ENCODE measurements at regions not wholly inside any gene's neighbourhood (a gene's known extent, or its start where the extent isn't known, plus 50 kb on each side); places are given as distances from the start of the nearest gene placed in this dataset.

DNA sequence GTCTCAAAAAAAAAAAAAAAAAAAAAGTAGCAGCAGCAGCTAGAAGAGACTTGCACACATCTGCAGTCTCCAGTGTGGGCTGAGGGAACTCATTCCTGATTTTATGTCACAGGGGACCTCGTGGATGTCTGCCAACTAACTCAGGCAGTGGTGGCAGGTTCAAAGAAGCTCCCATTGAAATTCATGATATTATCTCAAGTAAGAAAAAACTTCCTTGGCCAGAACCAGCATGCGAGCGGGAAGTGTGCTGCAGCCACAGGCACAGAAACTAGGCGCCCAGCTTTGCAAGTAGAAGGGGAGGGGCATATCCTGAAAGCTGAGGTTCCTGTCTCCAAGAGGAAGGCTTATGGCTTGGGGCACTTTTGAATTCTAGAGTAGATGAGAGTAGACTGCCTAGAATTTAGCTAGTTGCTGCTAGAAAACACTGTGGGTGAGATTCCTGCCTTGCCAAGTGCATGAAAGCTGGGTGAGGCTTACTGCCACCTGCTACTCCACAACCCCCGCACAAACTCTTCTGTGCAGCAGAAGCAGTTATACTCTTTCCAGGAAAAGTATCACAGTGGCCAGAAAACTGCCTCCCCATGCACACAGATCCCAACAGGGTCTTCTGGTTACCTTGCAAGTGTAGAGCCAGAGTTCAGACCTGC, 603.8 kb upstream of the CA10 start:
- TF ChIP-seq, protein P1, sequence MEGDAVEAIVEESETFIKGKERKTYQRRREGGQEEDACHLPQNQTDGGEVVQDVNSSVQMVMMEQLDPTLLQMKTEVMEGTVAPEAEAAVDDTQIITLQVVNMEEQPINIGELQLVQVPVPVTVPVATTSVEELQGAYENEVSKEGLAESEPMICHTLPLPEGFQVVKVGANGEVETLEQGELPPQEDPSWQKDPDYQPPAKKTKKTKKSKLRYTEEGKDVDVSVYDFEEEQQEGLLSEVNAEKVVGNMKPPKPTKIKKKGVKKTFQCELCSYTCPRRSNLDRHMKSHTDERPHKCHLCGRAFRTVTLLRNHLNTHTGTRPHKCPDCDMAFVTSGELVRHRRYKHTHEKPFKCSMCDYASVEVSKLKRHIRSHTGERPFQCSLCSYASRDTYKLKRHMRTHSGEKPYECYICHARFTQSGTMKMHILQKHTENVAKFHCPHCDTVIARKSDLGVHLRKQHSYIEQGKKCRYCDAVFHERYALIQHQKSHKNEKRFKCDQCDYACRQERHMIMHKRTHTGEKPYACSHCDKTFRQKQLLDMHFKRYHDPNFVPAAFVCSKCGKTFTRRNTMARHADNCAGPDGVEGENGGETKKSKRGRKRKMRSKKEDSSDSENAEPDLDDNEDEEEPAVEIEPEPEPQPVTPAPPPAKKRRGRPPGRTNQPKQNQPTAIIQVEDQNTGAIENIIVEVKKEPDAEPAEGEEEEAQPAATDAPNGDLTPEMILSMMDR (conservative IDR thresholded peaks at IDR 0.05): no peak
- no peak for TF ChIP-seq EZH2 (IDR thresholded peaks at IDR 0.05; ENCODE audit: low read depth)
